ENCODE measurements at regions not wholly inside any gene's neighbourhood (a gene's known extent, or its start where the extent isn't known, plus 50 kb on each side); places are given as distances from the start of the nearest gene placed in this dataset.

GRCh38 chr3:84573962-84574361 is 384.8 kb upstream of the CADM2 start:
- Histone ChIP-seq H3K9me3 (no peaks in the 10 kb centered on the region), H3K4me1 (replicated peaks) (no peaks in the 10 kb centered on the region), H3K27ac (no peak overlapping the region), H3K4me3 (no peak overlapping the region), H3K36me3 (no peaks in the 10 kb centered on the region), H3K27me3 (replicated peaks; ENCODE audit: insufficient read depth) (no peaks in the 10 kb centered on the region)
- no peak for DNase-seq (ENCODE audit: low spot score)
- 70% methylated on average over 1 of the region's 1 CpG for WGBS
- TF ChIP-seq POLR2A (IDR thresholded peaks at IDR 0.05) (no peak), POLR2AphosphoS5 (IDR thresholded peaks at IDR 0.05) (no peak)
- TF ChIP-seq, protein P1, sequence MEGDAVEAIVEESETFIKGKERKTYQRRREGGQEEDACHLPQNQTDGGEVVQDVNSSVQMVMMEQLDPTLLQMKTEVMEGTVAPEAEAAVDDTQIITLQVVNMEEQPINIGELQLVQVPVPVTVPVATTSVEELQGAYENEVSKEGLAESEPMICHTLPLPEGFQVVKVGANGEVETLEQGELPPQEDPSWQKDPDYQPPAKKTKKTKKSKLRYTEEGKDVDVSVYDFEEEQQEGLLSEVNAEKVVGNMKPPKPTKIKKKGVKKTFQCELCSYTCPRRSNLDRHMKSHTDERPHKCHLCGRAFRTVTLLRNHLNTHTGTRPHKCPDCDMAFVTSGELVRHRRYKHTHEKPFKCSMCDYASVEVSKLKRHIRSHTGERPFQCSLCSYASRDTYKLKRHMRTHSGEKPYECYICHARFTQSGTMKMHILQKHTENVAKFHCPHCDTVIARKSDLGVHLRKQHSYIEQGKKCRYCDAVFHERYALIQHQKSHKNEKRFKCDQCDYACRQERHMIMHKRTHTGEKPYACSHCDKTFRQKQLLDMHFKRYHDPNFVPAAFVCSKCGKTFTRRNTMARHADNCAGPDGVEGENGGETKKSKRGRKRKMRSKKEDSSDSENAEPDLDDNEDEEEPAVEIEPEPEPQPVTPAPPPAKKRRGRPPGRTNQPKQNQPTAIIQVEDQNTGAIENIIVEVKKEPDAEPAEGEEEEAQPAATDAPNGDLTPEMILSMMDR (IDR thresholded peaks at IDR 0.05) = no peak
- intact Hi-C loops (cut with DNase I) = no loop called here

GRCh38 chr3:84586427-84586826 is 372.4 kb upstream of the CADM2 start:
- H3K27me3 ChIP-seq (replicated peaks; ENCODE audit: insufficient read depth) = no peaks in the 10 kb centered on the region
- intact Hi-C loops (cut with DNase I) = no loop called here
- H3K36me3 ChIP-seq = no peaks in the 10 kb centered on the region
- no peak overlapping the region for H3K27ac ChIP-seq
- WGBS = 62% methylated on average over 2 of the region's 2 CpGs
- H3K4me3 ChIP-seq = no peak overlapping the region
- DNase-seq (ENCODE audit: low spot score) = no peak
- no peaks in the 10 kb centered on the region for H3K4me1 ChIP-seq (replicated peaks)
- H3K9me3 ChIP-seq = no peaks in the 10 kb centered on the region
- TF ChIP-seq POLR2A (IDR thresholded peaks at IDR 0.05) = no peak
- no peak for TF ChIP-seq POLR2AphosphoS5 (IDR thresholded peaks at IDR 0.05)
- TF ChIP-seq, protein P1 (IDR thresholded peaks at IDR 0.05) = no peak

GRCh38 chr3:84600703-84601225 is 358.0 kb upstream of the CADM2 start:
- Histone ChIP-seq H3K27ac (no peak overlapping the region), H3K36me3 (no peaks in the 10 kb centered on the region), H3K9me3 (no peaks in the 10 kb centered on the region), H3K4me1 (replicated peaks) (no peaks in the 10 kb centered on the region), H3K27me3 (replicated peaks; ENCODE audit: insufficient read depth) (no peaks in the 10 kb centered on the region), H3K4me3 (no peak overlapping the region)
- WGBS = 77% methylated on average over 7 of the region's 7 CpGs
- intact Hi-C loops (cut with DNase I) = no loop called here
- DNase-seq (ENCODE audit: low spot score) = no peak
- TF ChIP-seq, protein P1 (IDR thresholded peaks at IDR 0.05) = no peak
- no peak for TF ChIP-seq POLR2AphosphoS5 (IDR thresholded peaks at IDR 0.05)
- no peak for TF ChIP-seq POLR2A (IDR thresholded peaks at IDR 0.05)

- no peaks in the 10 kb centered on the region for H3K36me3 ChIP-seq
- H3K4me3 ChIP-seq = no peak overlapping the region
- TF ChIP-seq, protein P1 (IDR thresholded peaks at IDR 0.05) = no peak
- TF ChIP-seq POLR2A (IDR thresholded peaks at IDR 0.05) (no peak), POLR2AphosphoS5 (IDR thresholded peaks at IDR 0.05) (no peak)
- intact Hi-C loops (cut with DNase I) = no loop called here
- H3K27ac ChIP-seq = no peak overlapping the region
- H3K9me3 ChIP-seq = no peaks in the 10 kb centered on the region
- H3K27me3 ChIP-seq (replicated peaks; ENCODE audit: insufficient read depth) = no peaks in the 10 kb centered on the region
- 56% methylated on average over 2 of the region's 2 CpGs for WGBS
- H3K4me1 ChIP-seq (replicated peaks) = no peaks in the 10 kb centered on the region
- DNase-seq (ENCODE audit: low spot score) = no peak
Observed at GRCh38 chr3:84601303-84601702, 357.5 kb upstream of the CADM2 start.

GRCh38 chr3:84621823-84622222 is 337.0 kb upstream of the CADM2 start:
- Histone ChIP-seq H3K27ac (no peak overlapping the region), H3K36me3 (no peaks in the 10 kb centered on the region), H3K4me1 (replicated peaks) (no peaks in the 10 kb centered on the region), H3K4me3 (no peak overlapping the region), H3K27me3 (replicated peaks; ENCODE audit: insufficient read depth) (no peaks in the 10 kb centered on the region), H3K9me3 (no peaks in the 10 kb centered on the region)
- WGBS = 92% methylated on average over 1 of the region's 1 CpG
- TF ChIP-seq, protein P1 (IDR thresholded peaks at IDR 0.05) = no peak
- TF ChIP-seq POLR2A (IDR thresholded peaks at IDR 0.05) = no peak
- no peak for DNase-seq (ENCODE audit: low spot score)
- intact Hi-C loops (cut with DNase I) = no loop called here

Data from prostate gland (tissue), 2 donors.